Hematopoietic multipotent progenitor cell treated with erythropoietin and hydrocortisone succinate and interleukin-3 and kit ligand, for 17 days (in vitro differentiated cells): ENCODE measurements at regions not wholly inside any gene's neighbourhood (a gene's known extent, or its start where the extent isn't known, plus 50 kb on each side); places are given as distances from the start of the nearest gene placed in this dataset.

Experiments
- DNase-seq: peaks from one replicate; pipeline ENCODE4 v3.0.0-alpha.2; 2015; ENCODE audit warnings: low spot score

DNA sequence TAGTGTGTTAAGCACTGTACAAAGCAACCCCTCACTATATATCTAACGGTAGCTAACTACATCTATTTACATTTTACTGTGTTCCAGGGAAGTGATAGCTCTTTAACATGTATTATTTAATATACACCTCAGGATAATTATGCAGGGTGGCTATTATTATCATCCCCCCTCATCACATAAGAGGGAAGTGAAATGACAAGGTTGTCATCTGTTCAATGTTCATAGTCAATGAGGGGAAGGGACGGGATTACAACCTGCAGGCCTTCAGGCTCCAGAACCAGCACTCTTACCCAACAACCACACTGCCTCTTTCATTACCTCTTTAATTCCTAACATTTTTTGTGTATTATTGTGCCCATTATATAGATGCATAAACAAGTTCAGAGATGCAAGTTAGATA is 238.7 kb upstream of the ANO3 start:
- no peak for DNase-seq

DNA sequence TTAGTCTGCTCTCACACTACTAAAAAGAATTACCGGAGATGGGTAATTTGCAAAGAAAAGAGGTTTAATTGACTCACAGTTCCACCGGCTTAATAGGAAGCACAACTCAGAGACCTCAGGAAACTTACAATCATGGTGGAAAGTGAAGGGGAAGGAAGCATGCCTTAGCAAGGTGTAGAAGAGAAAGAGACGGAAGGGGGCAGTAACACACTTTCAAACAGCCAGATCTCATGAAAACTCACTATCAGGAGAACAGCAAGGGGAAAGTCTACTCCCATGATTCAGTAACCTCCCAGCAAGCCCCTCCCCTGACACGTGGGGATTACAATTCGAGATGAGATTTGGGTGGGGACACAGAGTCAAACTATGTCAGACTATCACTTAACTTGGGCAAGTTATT is 236.6 kb upstream of the ANO3 start:
- DNase-seq = no peak

DNA sequence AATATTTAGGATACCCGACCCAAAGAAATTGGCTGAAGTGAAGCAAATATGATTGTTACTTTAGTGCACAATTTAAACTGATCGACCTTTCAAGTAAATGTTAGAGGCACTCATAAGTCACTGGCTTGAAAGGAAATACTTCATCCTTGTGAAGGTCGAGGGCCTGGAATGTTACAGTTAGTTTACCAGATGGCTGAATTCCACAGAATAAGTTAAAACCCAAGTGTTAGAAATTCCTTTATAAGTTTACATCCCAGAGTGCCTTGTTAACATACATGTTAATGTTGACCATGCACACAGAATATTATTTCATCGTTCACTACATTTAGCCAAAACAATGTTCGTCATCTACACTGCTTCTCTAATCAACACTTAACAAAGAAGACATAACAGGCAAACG is 235.5 kb upstream of the ANO3 start:
- no peak for DNase-seq

DNA sequence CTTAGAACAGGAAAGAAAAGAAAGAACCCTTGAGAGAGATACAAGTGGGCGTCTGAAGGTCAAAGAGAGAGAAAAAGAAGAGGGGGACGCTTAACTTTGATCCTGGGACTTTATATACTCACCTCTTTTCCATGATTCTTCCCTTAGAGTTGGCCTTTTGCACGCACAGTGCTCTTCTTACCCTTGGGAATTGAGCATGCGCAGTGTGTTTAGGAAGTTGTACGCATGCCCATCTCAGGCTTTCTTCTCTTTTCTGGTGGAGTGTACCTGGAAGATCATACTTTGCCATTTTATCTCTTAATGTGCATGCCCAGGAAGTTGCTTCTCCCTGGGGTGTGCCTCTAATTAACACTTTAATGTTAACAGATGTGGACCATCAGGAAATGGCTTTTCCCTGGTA is 229.6 kb upstream of the ANO3 start:
- DNase-seq = no peak

DNA sequence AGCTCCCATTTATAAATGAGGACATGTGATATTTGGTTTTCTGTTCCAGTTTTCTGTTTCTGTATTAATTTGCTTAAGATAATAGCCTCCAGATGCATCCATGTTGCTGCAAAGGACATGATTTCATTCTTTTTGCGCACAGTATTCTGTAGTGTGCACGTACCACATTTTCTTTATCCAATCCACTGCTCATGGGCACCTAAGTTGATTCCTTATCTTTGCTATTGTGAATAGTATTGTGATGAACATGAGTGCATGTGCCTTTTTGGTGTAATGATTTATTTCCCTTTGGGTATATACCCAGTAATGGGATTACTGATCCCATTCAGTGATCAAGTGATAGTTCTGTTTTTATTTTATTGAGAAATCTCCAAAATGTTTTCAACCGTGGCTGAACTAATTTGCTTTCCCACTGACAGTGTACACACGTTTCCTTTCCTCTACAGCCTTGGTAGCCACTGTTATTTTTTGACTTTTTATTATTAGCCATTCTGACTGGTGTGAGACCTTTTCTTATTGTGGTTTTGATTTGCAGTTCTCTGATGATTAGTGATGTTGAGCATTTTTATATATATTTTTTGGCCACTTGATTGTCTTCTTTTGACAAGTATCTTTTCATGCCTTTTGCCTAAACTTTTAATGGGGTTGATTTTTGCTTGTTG is 226.0 kb upstream of the ANO3 start:
- DNase-seq = no peak

DNA sequence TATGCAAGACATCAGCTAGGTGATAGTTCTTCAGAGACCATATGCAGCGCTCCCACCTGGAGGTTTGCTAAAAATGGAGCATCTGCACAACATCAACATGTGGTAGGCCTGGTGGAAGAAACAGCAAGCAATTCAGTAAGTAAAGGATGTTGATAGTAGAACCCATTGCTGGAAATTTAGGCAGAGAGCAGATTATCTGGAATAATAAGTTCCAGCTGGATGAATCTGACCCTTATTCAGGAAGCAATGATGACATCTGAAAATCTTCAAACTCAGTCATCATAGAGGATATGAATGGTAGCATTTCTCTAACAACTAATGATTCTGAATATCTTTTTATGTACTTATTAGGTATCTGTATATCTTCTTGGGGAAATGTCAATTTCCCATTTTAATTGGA is 225.2 kb upstream of the ANO3 start:
- no peak for DNase-seq

DNA sequence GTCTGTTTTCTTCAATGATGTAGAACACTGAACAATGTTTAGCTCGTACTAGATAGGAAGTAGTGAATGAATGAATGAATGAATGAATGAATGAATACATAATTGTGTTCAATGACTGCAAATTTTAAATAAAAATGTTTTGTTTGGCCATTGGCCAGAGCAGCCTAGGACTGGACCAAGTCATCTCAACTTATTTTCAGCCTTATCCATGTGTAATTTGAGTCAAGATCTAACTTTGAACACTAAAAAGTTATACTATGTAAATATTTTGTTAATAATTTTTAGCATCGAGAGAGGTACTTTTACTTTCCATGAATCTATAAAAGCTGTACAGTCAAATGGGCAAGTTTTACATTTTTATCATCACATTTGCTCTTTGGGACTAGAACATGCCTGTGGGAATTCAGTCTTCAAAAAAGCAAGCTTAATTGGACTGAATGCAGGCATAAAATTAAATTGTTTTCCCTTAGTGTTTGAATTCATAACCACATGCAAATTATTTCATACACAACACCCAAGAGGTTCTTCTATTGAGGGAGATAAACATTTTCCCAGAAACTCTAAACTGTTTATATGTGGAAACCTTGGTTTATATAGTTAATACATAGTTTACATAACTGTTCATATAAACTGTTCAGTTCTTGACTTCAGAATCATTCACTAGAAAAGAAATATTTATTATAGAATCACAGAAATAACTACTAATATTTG is 222.1 kb upstream of the ANO3 start:
- DNase-seq = no peak

DNA sequence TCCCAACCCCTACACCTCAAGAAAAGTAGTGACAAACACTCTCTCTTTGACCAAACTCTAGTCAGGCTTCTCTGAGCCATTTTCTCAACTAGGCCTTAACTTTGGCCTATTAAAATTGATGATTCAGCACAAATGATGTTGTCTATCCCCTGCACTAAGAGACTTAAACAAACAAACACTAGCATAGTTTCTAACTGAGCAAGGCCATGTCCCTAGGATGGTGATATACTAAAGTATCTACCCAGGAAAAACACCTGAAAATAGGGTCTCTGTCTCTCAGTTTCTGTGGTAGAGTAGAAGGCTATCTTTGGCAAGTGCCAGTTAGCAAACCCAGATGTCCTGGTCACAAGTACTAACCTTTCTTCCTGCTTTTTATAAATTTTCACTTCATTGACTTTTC is 219.7 kb upstream of the ANO3 start:
- DNase-seq = no peak

DNA sequence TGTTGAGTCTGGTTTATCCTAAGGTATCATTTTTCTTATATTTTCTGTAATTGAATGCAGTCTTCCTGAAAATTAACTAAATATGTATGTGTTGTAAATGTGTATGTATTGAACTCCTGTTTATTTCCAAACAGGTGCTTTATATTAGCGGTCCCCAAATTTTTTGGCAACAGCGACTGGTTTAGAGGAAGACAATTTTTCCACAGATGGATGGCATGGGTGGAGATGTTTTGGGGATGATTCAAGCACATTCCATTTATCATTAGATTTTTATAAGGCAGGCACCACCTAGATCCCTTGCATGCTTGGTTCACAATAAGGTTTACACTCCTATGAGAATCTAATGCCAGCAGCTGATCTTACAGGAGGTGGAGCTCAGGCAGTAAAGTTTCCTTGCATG is 210.5 kb upstream of the ANO3 start:
- no peak for DNase-seq

DNA sequence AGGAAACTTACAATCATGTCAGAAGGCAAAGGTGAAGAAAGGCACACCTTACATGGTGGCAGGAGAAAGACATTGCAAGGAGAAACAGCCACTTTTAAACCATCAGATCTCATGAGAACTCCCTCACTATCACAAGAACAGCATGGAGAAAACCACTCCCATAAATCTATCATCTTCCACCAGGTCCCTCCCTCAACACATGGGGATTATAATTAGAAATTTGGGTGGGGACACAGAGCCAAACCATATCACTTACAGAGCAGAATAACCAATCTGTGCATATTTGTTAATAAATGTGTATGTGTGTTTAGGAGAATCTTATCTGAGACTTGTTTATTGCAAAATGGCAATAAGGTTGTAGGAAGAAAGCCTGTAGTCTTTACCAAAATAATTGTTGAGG is 205.2 kb upstream of the ANO3 start:
- DNase-seq = no peak

DNA sequence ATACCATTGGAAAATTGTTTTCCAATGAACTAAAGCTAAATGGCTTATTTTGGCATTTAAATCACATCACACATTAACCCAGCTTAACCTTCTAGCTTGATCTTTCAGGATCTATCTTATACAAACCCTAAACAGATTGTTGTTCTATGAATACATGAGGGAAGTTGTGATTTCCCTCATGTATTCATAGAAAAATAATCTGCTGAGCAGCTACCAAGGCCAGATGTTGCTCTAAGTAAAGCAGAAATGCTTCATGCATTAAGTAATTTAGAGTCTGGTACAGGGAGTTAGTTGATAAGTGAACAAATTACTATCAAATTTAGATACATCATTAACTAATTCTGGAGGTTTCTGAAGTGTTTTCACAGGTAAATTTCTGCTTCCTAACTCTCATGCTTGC is 204.6 kb upstream of the ANO3 start:
- DNase-seq = no peak

DNA sequence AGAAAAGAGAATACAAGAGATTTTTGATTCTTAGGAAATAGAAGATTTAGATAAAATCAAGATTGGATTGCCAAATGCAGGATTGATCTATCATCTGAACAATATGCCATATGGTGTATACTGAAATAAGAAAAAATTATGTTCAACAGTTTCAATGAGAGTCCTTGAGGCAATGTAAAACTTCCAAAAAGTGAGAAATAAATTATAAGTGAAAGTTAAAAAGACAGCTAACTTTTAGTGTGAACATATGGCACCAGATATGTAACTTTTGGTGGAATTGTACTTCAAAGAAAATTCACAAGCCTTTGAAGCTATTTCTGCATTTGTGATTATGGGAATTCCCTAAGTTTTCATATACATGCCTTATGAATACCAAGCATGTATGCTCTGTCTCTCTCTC is 200.5 kb upstream of the ANO3 start:
- DNase-seq = no peak

DNA sequence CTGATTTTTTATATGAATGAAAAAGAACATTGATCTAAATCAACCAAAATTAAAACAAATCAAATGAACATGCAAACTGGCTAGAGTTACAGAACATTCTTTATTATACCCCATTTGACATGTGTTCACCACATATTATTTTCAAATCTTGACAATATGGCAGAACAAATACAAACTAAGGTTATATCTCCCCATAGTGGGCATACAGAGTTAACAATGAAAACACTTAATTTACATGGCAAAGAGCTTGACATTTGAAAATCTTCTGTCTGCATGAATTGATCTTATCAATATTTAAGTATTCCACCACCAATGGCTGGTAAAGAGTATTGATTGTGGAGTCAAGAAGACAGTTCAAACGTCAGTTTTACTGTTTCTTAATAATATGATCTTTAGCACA is 197.9 kb upstream of the ANO3 start:
- no peak for DNase-seq

DNA sequence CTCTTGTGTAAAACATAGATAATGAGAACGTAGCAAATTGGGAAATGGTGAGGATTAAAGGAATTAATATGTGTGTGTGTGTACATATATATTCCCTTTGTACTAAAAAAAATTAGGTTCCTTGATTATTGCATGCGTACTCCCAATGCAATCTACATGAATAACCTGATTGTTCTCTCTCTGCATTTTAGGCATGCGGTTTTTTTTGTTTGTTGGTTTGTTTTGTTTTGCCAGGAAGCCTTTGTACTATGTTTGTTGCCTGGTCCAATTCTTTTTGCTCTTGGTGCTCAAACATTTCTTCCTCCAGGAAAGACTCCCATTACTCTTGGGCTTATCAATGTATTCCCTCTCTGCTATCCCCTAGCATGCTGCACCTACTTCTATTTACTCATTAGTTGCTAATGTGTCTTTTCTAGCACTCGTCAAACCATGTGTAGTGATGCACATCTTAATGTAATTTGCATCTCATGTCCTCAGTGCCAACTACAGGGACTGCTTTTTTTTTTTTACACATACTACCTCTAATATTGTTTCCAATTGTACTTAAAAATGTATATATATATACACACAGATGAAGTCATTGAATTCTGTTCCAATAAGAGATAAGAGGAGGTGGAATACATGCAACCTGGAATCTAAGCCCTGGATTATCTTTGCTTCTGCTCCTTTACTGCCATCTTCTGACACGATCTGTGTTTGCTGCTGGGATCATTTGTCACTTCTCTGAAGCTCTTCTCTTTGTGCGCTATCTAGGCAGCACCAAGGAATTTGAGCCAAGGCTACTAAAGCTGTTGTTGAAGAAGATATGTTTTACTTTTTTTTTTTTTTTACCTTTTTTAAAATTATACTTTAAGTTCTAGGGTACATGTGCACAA is 197.2 kb upstream of the ANO3 start:
- DNase-seq = no peak

DNA sequence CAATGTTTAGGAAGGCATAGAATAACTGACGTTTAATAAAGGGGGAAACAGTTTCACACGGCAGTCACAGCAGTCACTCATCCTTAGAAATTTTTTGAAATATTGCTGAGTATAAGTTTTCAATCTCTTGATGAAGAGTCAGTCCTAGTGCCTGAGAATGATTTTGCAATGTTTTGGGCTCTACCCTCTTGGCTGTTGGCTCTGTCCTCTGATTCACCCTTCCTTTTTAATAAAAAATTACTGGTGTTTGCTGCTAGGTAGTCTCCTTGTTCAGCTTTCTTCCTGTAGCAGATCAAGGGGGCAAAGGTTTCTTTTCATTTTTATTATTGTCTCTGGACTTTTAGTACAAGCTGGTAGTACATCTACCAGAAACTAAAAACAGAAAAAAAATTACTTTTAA is 194.3 kb upstream of the ANO3 start:
- no peak for DNase-seq

DNA sequence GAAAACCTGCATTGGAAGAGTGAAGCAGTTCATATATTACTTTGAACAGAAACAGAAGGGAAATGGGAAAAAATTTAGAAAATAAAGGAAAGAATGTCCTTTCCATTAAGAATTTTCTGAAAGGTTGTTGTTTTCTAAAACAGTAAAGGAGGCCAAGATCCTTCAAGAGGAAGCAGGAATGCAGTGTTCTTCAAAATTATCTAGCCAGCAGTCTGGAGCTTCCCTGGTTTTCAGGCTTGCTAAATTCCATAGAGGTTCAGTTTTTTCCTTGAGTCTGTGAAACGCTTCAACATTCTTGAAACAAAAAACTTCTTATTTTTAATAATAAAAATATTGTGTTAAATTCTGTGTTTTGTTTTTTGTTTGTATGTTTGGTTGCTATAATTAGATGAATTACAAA is 189.0 kb upstream of the ANO3 start:
- DNase-seq = no peak

DNA sequence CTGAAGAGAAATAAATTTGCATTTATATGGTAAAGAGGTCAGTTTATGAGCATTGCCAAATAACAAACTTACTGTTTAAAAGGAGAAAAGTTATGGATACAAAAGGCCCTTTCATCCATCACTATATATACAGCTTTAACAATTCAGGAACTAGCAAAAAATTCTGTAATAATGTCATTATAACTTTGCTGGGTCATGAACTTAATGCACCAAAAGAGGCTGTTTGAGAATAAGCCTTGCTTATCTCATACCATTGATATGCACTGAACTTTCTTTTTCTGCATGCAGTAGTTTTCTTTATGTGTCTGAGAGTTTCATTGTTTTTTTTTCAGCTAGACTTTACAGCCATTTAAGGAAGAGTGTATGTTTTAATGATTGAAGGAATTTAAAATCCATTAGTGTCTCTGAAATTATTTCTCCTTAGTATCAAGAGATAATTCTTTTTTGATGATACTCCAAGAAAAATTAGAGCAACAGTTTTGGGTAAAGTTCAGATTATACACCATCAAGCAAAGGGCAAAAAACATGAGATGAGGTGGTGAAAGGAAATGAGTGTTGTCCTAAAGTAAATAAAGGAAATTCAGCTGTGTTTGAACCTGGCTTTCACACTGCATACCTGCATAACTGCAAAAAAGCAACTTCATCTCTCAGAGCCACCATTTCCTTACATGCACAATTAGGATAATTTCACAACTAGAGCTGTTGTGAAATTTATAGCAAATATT is 188.2 kb upstream of the ANO3 start:
- no peak for DNase-seq

DNA sequence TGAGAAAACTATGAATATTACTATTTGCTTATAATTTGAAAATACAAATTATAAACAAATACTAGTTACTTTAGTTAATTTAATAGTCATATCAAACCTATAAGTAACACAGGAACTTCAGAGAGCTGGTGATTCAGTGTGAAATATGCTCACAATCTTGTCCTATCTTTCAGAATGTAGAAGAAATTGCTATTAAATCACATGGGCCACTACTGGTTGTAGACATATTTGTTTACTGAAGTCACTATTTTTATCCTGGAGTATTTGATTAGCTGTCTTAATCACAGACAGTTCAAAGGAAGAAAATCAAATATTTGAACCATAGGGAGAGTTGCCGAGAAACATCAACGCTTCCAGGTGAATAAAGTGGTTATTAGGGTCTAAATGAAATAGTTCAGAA is 187.6 kb upstream of the ANO3 start:
- no peak for DNase-seq

DNA sequence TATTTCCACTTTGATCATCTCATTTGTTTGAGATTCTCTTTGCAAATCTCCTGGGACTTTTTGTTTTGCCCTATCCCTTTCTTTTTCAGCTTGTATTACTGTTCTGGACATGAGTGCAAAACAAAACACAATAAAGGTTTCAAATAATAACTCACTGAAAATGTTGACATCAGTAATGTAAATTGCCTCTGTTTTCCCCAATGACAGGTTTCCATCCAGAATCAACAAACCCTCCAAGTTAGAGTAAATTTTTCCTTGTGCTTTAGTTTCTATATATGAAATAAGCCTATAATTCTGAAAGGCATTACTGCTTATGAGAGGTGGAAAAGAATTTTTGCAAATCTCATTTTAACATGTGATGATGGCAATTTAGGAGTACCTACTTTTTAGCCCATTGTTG is 187.0 kb upstream of the ANO3 start:
- no peak for DNase-seq

DNA sequence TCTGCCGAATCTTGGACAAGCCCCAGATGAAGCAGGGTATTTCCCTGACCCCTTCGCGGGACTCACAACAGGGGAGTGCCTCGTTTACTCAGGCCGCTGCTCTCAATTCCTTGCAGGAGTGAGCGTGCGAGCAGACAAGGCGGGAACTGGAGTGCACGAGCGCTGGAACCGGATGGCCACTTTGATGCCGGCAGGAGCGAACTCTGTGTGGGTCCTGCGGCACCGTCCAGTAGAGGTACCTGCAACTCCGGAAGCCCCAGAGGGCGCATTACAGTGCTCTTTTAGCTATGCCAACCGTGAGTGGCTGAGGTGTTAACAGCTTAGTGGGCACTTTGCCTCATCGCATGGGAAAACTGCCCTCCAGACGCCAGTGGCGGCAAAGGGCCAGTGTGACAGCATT is 182.3 kb upstream of the ANO3 start:
- no peak for DNase-seq

DNA sequence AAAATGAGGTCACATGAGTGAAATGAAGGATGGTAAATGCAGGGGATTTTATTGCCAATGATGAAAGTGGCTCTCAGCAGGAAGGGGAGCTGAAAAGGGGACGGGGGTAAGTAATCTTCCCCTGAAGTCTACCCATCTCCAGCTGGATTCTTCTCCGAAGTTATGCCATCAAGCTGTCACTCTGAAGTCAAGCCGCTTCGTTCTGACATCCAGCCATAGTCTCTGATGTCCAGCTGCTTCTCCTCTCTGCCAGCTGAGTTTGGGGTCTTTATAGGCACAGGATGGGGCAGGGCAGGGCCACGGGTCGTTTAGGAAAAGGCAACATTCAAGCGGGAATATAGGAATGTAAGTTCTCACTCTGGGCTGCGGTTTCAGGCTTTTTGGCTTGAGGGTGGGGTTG is 181.9 kb upstream of the ANO3 start:
- DNase-seq = no peak

DNA sequence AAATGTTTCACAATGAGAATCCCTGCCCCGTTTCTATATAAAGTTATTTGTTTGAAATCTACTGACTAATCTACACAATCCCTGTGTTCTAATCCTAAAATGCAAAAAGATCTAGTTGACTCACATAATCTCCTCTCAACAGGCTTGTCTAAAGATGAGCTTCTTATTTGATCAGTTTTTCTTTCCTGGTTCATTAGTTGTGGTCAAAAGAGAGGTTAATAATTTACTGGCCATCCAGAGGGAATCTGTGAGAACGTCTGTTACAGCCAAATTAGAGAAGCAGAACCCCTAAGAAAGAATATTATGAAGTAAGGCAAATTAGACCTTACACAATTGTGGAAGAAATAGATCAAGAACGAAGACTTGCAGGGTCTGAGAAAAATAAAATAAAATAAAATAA is 173.7 kb upstream of the ANO3 start:
- no peak for DNase-seq

DNA sequence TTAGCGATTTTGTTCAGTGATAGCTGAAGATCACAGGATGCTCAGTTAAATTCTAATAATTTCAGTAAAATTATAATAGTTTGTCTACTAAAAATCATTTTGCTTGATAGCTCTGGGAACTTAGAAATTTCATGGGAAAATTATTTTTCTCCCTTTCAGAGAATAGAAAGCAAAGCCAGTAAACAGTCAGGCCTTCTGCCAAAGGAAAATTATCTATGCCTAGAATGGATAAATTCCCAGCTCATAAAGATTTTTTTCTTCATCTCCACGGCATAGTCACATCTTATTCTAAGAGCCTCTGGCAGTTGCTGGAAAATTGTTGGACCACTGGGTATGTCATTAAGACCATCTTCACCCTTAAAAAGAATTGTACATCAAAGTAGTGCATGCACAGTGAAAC is 169.6 kb upstream of the ANO3 start:
- no peak for DNase-seq
